HG03469 (cell line): ENCODE measurements at regions not wholly inside any gene's neighbourhood (a gene's known extent, or its start where the extent isn't known, plus 50 kb on each side); places are given as distances from the start of the nearest gene placed in this dataset.

ENCODE experiments used
- ATAC-seq: cut with Tn5 transposase; IDR thresholded peaks from one replicate; pipeline ENCODE4 v1.9.1; 2021; ENCODE audit warnings: mild to moderate bottlenecking, moderate library complexity, moderate number of reproducible peaks; ENCODE audit not compliant: unreplicated experiment

DNA sequence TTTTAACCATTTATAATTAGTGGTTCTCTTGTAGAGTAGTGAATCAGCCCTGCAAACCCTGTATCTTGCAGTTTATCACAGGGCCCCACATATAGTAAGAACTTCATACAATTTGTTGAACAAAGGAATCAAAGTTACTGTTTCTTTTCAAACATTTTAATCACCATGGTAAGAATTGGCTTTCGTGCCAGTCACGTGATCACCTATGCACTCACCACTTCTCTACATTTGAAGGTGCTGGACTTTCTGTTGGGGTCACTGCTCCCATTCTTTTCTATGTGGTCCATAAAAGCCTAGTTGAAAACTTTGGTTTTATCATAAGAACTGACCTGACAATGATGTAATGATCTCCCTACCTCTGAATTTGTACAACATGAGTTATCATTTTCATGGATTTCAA is 426.4 kb upstream of the CPEB2 start:
- no peak for ATAC-seq

- ATAC-seq: no peak
These were observed 422.2 kb upstream of the CPEB2 start for GRCh38 chr4:14580061-14580460.

- no peak for ATAC-seq
These were observed 420.5 kb upstream of the CPEB2 start for GRCh38 chr4:14581741-14582140.

DNA sequence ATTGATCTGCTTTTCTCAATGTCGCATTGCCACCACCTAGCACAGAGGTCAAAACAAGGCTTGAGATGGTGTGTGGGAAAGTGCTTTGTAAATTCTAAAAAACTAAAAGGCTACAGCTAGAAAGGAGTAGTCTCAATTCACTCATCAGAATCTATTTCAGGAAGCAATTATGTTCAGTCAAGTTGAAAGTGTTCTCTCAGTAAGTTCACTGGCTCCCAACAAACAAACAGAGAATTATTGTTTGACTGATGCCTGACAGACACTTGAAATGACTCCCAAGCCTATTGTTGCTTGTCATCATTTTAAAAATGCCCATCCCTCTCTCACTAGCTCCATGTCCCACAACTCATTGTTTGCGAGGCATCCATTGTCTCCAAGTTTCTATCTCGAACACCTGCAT is 419.6 kb upstream of the CPEB2 start:
- ATAC-seq: no peak

DNA sequence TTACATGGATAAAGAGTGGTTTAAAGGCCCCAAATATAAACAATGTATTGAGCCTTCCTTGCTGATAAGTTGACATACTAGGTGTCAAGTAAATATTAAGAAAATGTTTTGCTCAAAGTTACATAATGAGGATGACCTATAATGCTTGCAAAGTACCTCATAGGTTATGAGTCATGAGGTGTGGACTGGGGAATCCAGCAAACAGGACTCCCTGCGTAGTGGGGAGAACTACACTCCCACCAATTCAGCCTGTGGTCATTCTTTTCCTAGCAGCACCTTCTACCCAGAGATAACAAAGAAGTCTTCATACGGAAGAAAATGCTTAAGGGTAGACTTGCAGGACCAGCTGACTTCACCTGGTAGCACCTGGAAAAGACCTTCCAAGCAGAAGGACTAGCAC is 418.9 kb upstream of the CPEB2 start:
- no peak for ATAC-seq

DNA sequence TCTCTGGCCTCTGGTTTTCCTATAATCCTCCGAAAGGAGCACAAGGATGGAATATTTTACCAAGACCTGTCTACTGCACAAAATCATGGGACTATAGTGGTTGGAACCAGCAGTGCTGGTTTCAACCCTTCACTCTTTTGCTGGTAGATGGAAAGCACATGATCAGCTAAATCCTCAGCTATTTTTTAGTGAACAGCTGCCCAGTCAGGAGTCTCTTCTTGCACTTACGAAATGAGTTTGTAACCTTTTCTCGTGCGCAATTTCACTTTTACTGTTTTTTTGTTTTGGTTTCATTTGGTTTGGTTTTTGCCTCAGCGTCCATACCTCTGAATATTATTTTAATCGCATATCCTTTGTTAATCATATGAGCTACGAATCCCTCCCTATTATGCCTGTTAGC is 418.5 kb upstream of the CPEB2 start:
- no peak for ATAC-seq

DNA sequence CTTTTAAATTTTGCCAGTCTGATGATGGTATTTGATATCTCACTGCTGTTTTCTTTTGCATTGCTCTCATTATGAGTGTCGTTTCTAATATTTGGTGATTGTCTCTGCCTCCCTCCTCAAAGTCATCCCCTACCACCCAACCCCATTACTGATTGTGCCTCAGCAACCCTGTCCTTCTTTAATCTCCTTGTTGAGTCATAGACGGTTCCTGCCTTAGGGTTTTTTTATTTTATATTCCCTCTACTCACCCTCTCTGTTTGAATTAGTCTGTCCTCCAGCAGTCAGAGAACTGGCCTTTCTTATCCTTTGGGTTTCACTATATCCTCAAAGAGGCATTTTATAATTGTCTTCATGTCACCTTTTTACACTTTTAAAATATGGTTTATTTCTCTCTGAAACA is 409.3 kb upstream of the CPEB2 start:
- ATAC-seq: no peak

DNA sequence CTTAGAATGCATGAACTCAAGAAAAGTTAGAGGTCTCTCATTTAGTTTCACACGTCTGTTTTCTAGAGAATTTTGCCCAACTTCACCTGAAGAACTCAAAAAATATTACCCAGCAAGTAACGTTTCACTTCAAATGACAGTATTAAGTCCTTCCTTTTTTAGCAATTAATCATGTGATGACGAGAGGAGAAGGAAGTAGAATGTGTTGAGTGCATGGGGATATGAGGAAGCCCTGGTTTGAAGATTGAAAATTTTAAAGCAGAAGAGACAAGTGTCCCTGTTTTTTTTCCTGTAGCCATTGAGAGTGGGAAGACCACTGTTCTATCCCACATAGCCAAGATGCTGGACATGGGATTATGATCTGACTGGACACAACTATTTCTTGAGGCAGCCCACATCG is 406.3 kb upstream of the CPEB2 start:
- no peak for ATAC-seq

DNA sequence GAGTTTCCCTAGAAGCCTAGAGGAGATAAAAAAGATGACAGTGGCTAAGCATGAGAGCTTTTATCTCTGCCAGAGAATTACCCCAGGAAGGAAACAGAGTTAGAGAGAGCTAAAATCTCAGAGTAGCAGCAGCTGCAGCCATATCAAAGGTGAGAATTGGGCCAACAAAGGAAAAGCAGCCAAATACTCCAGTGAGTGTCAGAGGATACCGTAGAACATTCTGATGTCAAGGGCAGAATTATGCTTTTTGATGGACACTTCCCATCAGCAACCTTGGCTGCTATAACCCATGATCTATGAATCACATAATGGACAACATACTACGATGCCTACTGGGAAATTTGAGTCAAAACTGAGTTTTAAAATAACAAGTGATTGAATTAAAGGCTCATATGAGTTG is 405.8 kb upstream of the CPEB2 start:
- ATAC-seq: no peak

- no peak for ATAC-seq
These were observed 405.4 kb upstream of the CPEB2 start for GRCh38 chr4:14596904-14597303.

DNA sequence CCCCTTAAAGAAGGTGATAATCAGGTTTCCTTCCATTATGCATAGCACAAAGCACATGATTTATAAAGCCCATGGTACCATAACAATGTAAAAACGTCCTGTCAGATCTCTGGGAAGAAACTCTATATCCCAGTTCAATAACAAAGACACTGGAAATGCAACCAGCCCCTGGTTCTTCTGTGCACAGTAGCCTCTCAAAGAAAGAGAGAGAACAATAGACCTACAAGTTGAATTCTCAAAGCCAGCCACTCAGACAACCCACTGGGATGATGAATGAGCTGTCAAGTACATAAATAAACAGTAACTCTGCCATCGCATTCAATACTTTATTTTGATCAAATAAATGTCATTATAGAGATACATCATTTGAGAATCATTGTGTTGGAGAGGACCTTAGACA is 400.1 kb upstream of the CPEB2 start:
- no peak for ATAC-seq

DNA sequence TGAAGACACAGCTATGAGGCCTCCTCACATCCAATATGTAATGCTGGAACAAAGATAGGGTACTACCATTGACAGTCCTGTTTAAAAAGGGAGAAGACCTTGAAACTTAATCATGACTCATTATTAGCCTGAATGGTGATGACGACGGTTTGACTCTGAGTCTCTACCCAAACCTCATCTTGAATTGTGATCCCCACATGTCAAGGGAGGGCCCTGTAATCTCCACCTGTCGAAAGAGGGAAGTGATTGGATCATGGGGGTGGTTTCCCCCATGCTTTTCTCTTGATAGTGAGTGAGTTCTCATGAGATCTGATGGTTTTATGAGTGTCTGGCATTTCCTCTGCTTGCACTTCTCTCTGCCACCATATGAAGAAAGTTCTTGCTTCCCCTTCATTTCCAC is 395.3 kb upstream of the CPEB2 start:
- ATAC-seq: no peak

GRCh38 chr4:14607578-14607977 is 394.7 kb upstream of the CPEB2 start:
- ATAC-seq: no peak

DNA sequence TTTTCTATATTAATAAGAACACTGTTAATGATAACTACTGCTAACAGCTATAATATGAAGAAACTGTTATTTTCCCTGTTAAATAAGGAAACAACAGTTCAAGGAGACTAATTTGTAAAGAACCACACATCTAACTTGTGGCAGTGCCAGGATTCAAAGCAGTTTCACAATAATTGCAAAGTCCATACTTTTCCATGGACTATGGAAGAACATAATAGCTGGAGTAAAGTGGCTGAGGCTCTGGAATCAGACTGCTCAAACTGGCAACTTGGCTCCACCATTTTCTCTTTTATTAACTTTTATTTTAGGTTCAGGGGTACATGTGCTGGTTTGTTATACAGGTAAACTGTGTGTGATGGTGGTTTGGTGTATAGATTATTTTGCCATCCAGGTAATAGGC is 393.7 kb upstream of the CPEB2 start:
- no peak for ATAC-seq

DNA sequence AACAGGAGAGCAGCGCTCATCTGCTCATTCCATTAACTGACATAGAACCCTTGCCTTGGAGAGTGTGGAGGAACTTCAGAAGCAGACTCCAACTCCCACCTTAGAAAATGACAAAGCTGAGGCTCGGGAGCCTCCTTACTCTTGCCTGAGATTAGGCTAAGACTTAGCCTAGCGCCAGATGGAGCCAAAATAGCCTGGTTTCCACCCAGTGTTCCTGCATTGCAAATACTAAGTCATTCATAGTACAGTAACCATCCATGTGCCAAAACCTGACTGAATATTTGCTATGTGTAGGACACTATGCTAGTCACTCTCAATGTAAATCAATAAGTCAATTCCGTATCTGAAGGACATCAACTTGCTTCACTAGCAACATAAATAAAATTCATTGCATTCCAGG is 387.4 kb upstream of the CPEB2 start:
- no peak for ATAC-seq

- ATAC-seq: no peak
These were observed 386.6 kb upstream of the CPEB2 start for GRCh38 chr4:14615671-14616070.

GRCh38 chr4:14620567-14621141 is 381.6 kb upstream of the CPEB2 start:
- ATAC-seq: no peak

DNA sequence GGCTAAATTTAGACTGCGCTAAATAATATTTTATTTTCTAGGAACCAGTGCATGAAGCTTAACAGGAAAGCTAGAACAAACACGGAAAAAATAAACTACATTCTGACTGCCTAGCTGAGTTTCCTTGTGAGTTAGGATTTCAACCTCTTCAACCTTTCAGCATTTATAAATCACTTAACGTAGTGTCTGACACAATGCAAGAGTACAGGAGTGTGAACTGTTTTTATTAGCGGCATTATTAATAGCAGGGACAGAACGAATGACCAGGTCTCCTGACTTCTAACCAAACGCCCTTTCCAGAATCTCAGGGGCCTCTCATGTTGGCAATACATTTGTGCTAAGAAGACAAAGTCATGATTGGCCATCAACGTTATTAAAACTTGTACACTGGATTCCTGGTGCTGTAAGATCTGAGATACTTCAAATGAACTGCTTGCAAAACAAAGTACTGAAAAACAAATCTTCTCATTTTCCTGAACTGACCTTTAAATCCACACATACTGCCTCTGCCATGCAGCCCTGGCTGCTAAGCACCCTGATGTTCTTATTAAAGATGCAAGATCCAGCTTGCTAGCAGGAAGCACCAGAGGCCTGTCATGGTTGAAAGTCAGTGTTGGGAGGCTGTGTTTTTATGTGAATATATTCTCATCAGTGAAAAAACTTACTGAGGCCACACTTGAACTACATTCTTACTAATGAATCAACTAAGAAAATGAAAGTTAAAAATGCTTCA is 380.4 kb upstream of the CPEB2 start:
- ATAC-seq: no peak

DNA sequence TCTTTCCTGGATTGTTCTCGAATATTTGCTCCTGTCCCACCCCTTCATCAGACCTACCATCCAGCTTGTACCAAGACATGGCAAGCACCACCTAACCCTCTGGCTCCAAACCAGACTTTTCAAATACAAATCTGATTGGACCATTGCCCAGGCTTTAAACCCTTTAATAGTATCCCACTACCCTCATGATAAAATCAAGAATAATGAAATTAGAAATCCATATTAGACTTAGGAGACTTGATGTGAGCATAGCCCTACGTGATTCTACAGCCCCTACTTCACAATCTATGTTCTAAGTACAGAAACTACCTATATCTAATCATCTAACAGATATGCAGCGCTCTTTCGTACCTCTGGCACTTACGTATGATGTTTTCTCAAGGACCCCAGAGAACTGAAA is 375.2 kb upstream of the CPEB2 start:
- ATAC-seq: no peak

DNA sequence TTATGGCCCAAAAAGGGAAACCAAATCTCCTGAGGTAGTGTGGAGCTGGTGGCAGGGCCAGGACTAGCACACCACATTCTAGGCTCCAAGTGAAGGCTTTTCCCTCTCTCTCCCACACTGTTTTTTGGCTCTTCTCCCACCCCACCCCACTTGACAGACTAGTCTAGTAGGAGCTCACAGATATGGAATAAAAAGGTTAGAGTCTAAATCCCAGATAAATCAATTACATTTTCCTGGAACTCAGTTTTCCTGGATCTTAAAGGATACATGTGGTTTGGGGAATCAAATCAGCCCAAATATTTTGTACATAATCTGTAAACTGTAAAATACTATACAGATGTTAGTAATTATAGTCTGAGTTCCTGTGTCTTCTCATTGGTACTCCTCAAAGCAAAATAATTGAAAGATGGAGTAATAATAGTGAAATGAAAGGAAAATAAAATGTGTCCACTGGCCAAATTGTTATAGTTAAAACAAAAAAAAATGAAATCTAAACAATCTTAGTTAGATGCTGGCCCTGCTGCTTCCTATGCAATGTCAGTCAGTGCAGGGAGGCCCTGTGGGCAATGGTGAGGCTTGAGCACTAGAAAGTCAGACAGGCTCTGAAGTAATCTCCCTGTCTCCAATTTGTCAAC is 370.4 kb upstream of the CPEB2 start:
- no peak for ATAC-seq

DNA sequence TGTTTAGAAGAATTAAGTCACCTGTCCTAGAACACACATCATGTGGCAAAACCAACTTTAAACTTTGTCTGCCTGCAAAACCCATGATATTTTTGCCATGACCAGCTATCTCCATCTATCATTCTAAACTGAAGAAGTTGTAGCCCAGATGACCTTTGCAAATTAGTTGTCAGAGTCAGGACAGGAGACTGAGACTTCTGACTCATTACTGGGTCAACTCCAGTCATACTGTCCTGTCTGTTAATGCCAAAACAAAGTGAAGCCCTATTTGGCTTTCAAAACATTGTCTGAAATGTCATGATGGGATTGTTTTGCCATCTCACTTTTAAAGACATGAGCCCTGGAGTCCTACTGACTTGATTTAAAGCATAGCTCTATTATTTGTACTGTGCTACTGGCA is 365.7 kb upstream of the CPEB2 start:
- ATAC-seq: no peak

GRCh38 chr4:14640476-14640875 is 361.8 kb upstream of the CPEB2 start:
- no peak for ATAC-seq

DNA sequence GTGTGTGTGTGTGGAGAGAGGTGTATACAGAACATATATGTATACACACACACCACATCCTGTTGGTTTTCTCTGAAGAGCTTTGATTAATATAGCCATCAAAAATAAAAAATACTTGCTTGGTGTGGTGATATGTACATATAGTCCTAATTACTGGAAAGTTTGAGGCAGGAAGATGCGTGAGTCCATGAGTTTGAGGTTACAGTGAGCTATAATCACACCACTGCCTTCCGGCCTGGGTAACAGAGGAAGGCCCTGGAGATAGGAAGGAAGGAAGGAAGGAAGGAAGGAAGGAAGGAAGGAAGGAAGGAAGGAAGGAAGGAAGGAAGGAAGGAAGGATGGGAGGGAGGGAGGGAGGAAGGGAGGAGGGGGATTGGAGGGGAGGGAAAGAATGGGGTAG is 360.4 kb upstream of the CPEB2 start:
- no peak for ATAC-seq
